A549 (cell line): ENCODE measurements at regions not wholly inside any gene's neighbourhood (a gene's known extent, or its start where the extent isn't known, plus 50 kb on each side); places are given as distances from the start of the nearest gene placed in this dataset.

Experiments used
- CEBPB ChIP-seq, 2 experiments: fragments of >200 bp in 1 of 2; sonication (Bioruptor Twin) in 1 of 2; formaldehyde crosslinking in 1 of 2; IDR thresholded peaks; 2 replicates each; pipeline ENCODE4 v1.6.1; 2012 to 2016
- HEYL ChIP-seq: fragments of 250-450 bp; sonication (Bioruptor Pico); IDR thresholded peaks from 2 replicates; pipeline ENCODE4 v1.8.0; 2021; ENCODE audit warnings: mild to moderate bottlenecking, moderate library complexity
- MAZ ChIP-seq: fragments of 150-350 bp; IDR thresholded peaks from 2 replicates; pipeline ENCODE4 v1.6.1; 2014; ENCODE audit warnings: antibody characterized with exemption, low read depth, low read length, borderline replicate concordance
- POLR2A ChIP-seq: IDR thresholded peaks from 2 replicates; pipeline ENCODE4 v1.6.1; 2012; ENCODE audit warnings: mild to moderate bottlenecking, low read length
- RFX5 ChIP-seq: fragments of 450-650 bp; IDR thresholded peaks from 2 replicates; pipeline ENCODE4 v1.7.1; 2014; ENCODE audit warnings: antibody characterized with exemption, mild to moderate bottlenecking, moderate library complexity
- TF ChIP-seq, protein P1 (sequence below): fragments of >200 bp; sonication (Bioruptor Twin); formaldehyde crosslinking; IDR thresholded peaks from 3 replicates; pipeline ENCODE4 v1.5.1; 2016

DNA sequence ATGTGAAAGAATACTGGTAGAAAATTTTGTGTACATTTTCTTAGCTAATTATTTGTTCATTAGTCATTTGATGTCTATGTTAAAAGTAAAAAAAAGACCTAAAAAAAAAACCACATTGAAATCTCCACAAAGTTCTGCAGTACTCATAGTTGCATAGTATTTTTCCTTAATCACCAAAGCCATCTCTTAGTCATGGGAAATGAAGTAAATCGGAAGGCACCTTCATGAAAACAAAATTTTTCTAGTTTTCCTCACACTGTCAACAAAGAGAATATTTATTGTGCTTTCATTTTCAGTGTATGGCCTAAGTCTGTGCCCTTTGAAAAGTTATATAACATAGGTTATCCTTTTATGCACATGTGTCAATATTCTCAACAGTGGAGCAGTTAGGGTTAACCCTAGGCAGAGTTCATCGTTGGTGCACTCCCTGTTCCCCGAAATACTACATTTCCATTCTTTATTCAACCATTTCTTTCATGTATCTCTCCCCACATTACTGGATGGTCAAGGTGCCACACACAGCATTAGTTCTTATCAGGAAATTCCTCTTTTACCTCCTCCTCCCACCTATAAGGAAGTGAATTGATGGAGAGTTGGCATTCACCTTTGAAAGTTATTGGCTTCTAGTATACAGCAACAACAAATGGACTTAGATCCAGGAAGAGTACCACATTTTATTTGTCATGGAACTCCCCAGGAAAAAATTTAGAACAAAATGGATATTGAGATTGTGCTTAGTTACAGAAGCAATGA, 93.1 kb downstream of the NUDT12 start:
- TF ChIP-seq, protein P1, sequence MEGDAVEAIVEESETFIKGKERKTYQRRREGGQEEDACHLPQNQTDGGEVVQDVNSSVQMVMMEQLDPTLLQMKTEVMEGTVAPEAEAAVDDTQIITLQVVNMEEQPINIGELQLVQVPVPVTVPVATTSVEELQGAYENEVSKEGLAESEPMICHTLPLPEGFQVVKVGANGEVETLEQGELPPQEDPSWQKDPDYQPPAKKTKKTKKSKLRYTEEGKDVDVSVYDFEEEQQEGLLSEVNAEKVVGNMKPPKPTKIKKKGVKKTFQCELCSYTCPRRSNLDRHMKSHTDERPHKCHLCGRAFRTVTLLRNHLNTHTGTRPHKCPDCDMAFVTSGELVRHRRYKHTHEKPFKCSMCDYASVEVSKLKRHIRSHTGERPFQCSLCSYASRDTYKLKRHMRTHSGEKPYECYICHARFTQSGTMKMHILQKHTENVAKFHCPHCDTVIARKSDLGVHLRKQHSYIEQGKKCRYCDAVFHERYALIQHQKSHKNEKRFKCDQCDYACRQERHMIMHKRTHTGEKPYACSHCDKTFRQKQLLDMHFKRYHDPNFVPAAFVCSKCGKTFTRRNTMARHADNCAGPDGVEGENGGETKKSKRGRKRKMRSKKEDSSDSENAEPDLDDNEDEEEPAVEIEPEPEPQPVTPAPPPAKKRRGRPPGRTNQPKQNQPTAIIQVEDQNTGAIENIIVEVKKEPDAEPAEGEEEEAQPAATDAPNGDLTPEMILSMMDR, result no peak
- TF ChIP-seq HEYL (CRISPR knock-in tag) (no peak), POLR2A (no peak), RFX5 (no peak), MAZ (no peak), CEBPB (IDR thresholded peaks at IDR 0.05) (no peak)
